ENCODE measurements at regions not wholly inside any gene's neighbourhood (a gene's known extent, or its start where the extent isn't known, plus 50 kb on each side); places are given as distances from the start of the nearest gene placed in this dataset.

DNA sequence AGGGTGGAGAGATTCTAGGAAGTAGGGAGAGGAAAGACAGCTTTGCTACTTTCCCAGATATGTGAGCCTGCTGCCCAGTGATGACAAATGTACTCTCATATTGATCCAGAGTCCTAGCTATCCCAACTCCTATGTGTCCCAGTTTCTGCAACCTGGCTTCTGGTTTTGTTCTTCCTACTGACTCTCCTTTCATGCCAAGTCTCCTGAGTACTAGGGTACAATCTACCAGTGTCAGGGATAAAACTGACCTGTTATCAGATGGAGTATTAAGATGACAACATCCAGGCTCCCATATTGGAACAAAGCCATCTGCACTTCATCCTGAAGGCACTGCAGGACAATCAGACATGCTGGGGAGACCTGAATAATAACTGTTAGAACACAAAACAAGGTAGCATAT is 233.7 kb upstream of the PHYHIPL start:
- no peaks in the 10 kb centered on the region for H3K27me3 Mint-ChIP-seq
- no peak for TF ChIP-seq CTCF (conservative IDR thresholded peaks at IDR 0.05)
- no peaks in the 10 kb centered on the region for H3K36me3 Mint-ChIP-seq
- H3K9me3 Mint-ChIP-seq = no peaks in the 10 kb centered on the region
- DNase-seq (ENCODE audit: extremely low spot score, unreplicated experiment) = no peak
- no peak overlapping the region for H3K4me3 Mint-ChIP-seq
- H3K4me1 Mint-ChIP-seq (ENCODE audit: unreplicated experiment) = no peaks in the 10 kb centered on the region
- no peak overlapping the region for H3K27ac Mint-ChIP-seq

- no peak for TF ChIP-seq CTCF (conservative IDR thresholded peaks at IDR 0.05)
- no peaks in the 10 kb centered on the region for H3K4me1 Mint-ChIP-seq (ENCODE audit: unreplicated experiment)
- no peak overlapping the region for H3K4me3 Mint-ChIP-seq
- H3K27me3 Mint-ChIP-seq = no peaks in the 10 kb centered on the region
- no peaks in the 10 kb centered on the region for H3K9me3 Mint-ChIP-seq
- DNase-seq (ENCODE audit: extremely low spot score, unreplicated experiment) = no peak
- H3K36me3 Mint-ChIP-seq = no peaks in the 10 kb centered on the region
- H3K27ac Mint-ChIP-seq = no peak overlapping the region
Measured at GRCh38 chr10:58943256-58943890, 233.1 kb upstream of the PHYHIPL start.

DNA sequence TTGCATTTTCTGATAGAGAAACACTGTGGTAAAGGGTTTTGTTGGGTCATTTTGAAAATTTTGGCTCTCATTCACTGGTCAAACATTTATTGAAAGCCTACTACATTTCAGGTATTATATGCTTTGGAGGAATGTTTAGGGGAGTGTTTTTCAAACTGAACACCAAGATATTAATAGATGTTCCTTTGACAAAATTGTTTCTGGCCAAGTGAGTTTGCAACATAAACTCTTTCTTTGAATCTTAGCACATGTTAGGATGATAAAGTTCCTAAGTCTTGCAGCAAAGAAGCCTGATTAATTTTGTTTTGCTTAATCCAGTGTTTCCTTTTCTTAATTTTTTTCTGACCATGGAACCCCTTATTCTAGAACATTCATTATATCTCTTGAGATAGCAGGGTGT is 232.5 kb upstream of the PHYHIPL start:
- no peak overlapping the region for H3K4me3 Mint-ChIP-seq
- no peak for DNase-seq (ENCODE audit: extremely low spot score, unreplicated experiment)
- no peaks in the 10 kb centered on the region for H3K36me3 Mint-ChIP-seq
- no peak for TF ChIP-seq CTCF (conservative IDR thresholded peaks at IDR 0.05)
- no peaks in the 10 kb centered on the region for H3K9me3 Mint-ChIP-seq
- no peak overlapping the region for H3K27ac Mint-ChIP-seq
- H3K4me1 Mint-ChIP-seq (ENCODE audit: unreplicated experiment) = no peaks in the 10 kb centered on the region
- H3K27me3 Mint-ChIP-seq = no peaks in the 10 kb centered on the region

DNA sequence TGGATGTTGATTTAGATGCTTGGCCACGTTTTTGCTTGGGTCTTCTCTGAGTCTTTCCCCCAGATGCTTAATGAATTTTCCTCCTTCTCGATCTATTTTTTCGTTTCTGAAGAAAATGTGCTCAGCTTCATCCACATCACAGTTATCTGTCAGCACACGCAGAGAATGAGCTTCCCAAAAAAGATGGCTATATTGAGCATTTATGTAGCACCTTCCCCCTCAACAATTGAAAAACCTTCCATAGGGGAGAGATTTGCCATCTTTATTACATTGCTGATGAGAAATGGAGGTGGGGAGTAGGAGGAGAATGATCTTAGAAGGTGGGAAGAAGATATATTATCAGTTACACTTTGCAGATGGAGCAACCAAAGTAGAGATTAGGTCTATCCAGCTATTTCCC is 228.1 kb upstream of the PHYHIPL start:
- H3K27ac Mint-ChIP-seq = no peak overlapping the region
- H3K36me3 Mint-ChIP-seq = no peaks in the 10 kb centered on the region
- no peak overlapping the region for H3K4me3 Mint-ChIP-seq
- H3K4me1 Mint-ChIP-seq (ENCODE audit: unreplicated experiment) = peaks cover 7% of the 10 kb centered on the region
- peaks cover 4% of the 10 kb centered on the region for H3K9me3 Mint-ChIP-seq
- DNase-seq (ENCODE audit: extremely low spot score, unreplicated experiment) = no peak
- no peak for TF ChIP-seq CTCF (conservative IDR thresholded peaks at IDR 0.05)
- H3K27me3 Mint-ChIP-seq = no peaks in the 10 kb centered on the region

DNA sequence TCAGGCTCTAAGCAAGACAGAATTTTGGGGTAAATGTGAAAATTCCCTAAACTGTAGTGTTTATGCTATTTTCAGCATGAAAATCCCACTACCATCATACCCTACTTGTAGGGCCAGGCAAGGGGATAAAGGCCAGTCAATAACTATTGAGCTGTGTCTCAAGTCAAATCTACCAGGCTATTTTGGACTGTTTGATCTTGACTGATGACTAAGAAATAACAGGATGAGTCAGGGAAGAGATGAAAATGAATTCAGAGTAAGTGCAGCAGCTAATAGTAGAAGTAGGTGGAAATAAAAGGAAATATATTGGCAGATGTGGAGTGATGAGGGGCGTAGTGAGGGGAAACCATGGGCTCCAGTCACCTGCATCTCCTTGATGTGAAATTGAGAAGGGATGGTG is 225.8 kb upstream of the PHYHIPL start:
- no peak overlapping the region for H3K27ac Mint-ChIP-seq
- no peak for TF ChIP-seq CTCF (conservative IDR thresholded peaks at IDR 0.05)
- H3K4me1 Mint-ChIP-seq (ENCODE audit: unreplicated experiment) = peaks cover 10% of the 10 kb centered on the region
- H3K4me3 Mint-ChIP-seq = no peak overlapping the region
- DNase-seq (ENCODE audit: extremely low spot score, unreplicated experiment) = no peak
- H3K36me3 Mint-ChIP-seq = no peaks in the 10 kb centered on the region
- H3K9me3 Mint-ChIP-seq = peaks cover 5% of the 10 kb centered on the region
- H3K27me3 Mint-ChIP-seq = no peaks in the 10 kb centered on the region

DNA sequence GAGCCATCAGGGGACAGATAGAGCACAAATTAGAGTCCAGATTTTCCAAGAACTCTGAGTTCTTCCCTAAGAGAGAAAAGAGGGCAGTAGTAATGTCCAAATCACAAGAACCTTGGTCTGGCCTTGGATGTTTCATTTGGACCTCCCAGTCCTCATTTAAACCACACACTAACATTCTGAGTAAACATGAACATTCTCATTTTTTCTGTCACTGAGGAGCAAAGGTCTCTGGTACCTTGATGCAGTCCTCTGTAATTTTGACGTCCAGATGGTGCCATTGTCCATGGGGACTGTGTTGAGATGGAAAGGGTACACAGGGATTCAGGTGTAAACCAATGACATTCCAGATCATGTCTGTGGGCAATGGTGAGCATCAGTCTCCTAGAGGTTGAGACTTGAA is 225.4 kb upstream of the PHYHIPL start:
- no peak for DNase-seq (ENCODE audit: extremely low spot score, unreplicated experiment)
- no peak for TF ChIP-seq CTCF (conservative IDR thresholded peaks at IDR 0.05)
- H3K36me3 Mint-ChIP-seq = no peaks in the 10 kb centered on the region

More for the DNA sequence above, 225.4 kb upstream of the PHYHIPL start:
- no peak overlapping the region for H3K27ac Mint-ChIP-seq
- H3K4me1 Mint-ChIP-seq (ENCODE audit: unreplicated experiment) = peaks cover 14% of the 10 kb centered on the region
- no peaks in the 10 kb centered on the region for H3K27me3 Mint-ChIP-seq
- H3K9me3 Mint-ChIP-seq = peaks cover 5% of the 10 kb centered on the region
- no peak overlapping the region for H3K4me3 Mint-ChIP-seq
